Stimulated activated CD8-positive, alpha-beta memory T cell treated with anti-CD3 and anti-CD28 coated beads, Interleukin-15, amount 100 ng/mL, for 1 hour (primary cell): ENCODE measurements at regions not wholly inside any gene's neighbourhood (a gene's known extent, or its start where the extent isn't known, plus 50 kb on each side); places are given as distances from the start of the nearest gene placed in this dataset.

Experiments used
- DNase-seq: peaks from one replicate; pipeline ENCODE4 v3.0.0-alpha.2; 2020; ENCODE audit warnings: low read depth

DNA sequence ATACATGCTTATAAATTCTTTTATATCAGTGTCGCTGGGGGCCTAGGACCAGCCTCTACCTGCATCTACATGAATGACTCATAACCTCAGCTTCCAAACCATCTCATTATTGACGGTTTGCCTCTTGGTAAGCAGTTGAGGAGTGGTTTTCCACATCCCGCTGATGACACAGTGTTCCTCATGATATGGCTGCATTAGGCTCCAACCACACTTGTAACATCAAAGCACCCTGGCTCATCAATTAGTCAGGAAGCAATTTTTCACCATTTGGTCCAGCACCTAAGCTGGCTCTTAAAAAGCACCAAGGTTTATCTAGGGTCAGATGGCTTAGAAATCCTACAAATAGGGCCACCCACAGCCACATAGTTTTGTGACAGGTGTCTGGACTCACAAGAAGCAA is 402.4 kb downstream of the ARHGEF28 start:
- DNase-seq: no peak

DNA sequence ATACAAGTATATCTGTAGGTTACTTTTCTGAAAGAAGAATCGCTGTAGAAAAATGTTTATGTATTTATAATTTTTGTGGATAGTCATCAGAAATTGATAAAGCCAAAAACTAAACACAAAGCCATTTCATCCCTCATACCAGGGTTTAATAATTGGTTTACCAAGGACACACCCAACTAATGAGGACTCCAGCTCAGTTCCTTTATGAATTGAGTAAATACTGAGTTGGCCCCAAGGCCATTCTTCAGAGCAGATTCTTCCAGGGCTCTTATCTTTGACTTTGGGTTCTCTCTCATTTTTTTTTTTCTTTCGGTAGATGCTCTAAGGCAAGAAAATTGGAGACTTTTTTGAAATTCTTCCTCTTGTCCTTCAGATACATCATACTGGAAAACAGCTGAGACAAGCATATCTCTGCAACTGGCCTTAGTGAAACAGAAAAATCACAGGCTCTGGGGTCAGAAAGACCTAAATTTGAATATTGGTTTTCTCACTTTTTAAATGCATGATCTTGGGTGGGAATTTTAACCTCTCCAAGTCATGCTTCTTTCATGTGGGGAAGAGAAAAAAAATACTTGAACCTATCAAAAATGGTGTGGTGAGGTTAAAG is 401.8 kb downstream of the ARHGEF28 start:
- DNase-seq: no peak

DNA sequence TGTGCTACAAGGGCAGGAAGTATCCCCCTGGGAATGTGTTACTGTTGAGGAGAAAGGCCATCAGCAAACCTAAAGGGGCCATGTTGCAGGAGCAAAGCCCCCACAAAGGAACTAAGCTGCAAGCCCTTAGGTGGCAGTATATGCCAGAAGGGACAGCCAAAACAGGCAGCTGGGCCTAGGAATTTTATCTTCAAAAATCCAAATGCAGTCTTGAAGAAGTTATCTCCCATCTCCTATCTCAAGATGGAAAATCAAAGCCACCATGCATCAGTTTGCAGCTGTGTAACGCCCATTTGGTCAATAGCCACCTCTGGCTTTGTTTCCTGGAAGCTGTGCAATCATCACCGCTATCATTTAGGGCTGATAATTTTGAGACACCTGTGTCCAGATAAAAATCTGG is 400.3 kb downstream of the ARHGEF28 start:
- no peak for DNase-seq

DNA sequence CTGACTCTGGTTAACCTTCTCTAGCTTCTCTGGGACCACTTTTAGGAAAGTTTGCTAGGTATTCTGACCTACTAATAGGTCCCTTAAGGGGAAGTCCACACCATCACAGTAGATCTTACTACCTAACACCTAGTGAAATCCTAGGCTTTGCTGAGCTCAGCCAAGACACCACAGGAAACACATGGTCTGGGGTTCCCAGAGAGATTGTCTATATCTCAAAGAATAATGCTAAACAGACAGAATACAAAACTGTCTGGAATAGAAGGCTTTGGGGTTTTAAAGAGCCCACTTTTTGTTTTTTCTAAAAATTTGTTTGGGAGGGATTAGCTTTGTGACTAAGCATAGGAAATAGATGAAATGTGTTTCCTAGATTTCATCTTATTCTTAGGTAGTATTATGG is 395.1 kb downstream of the ARHGEF28 start:
- DNase-seq: no peak

DNA sequence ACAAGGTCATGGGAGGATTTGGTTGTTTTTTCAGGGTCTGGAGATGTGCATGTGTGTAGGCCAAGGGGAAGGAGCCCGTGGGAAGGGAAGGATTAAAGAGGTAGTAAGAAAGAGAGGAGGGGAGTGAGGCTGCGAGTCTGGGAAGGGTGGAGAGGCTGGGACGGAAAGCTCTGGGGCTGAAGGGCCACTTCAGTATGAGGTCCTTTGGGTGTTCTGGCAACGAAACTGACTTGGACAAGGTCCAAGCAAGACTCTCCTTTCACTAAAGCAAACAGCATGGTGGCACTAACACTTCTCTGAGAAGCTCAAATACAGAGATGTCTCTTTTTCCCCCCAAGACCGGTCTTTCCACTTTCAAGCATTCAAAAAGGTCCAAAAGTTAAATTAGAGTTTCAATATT is 394.5 kb downstream of the ARHGEF28 start:
- no peak for DNase-seq

DNA sequence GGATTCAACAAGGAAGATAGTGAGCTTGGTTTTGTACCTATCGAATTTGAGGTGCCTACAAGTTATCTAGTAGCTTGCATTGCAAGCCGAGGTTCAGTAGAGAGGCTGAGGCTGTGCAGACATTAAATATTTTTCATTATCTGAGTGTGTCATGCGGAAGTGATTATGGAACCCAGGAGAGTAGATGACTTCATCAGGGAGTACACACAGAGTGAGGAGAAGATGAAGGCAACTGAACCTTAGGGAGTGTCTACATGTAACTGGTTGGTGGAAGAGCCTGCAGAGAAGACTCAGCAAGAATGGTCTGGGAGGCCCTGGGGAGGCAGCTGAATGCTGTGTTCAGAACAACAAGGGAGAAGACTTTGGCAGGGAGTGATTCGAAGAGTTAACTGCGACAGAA is 393.9 kb downstream of the ARHGEF28 start:
- DNase-seq: no peak

DNA sequence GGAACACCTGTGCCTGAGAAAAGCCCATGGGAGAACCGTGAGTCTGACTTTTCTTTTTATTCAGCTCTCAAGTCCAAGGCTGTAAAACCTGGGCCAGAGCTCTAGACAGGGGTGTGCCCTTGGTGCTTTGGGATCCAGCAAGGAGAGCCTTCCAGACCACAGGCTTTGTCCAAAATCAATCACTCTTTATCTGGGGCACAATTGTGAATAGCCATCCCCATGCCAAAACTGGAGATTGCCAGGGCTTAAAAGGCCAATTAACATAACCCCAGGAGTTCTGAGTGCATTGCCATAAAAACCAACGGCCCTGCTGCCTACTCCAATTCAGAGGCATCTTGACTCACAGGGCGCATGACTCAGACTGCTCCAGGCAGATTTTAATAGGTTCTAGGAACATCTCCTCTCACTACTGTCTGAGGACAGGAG is 391.8 kb downstream of the ARHGEF28 start:
- no peak for DNase-seq

DNA sequence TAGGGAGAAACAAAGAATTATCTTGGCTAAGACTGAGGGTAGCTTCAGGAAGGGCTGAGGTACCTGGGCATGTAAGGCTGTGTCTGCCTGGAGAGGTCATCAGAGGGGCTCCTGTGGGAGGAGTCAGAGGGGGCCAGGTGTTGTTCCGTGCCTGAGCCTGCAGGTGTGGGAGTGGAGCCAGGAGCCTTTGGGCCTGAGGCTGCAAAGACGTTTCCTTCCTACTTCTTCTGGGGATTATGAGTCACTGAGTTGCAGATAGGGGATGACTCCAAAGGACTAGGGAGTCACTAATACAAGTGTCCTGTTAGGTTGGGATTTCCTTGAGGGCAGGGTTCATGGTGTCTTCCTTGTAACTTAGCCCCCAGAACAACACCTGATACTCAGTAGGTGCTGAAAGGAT is 391.1 kb downstream of the ARHGEF28 start:
- no peak for DNase-seq

DNA sequence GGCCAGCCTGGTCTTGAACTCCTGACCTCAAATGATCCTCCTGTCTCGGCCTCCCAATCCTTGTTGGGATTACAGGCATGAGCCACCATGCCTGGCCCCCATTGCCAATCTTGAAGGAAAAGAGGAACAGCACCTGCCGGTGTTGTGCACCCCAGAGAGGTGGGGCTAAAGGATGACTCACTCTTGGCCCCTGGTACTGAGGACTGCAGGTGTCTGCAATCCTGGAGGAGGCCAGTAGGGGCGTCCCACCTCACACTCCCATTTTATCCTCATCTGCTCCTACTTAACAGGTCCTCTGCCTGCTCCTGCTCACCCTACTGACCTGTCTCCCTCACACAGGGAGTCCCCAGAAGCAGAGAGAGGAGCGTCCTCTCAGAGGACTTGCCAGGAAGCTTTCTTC is 390.4 kb downstream of the ARHGEF28 start:
- no peak for DNase-seq

DNA sequence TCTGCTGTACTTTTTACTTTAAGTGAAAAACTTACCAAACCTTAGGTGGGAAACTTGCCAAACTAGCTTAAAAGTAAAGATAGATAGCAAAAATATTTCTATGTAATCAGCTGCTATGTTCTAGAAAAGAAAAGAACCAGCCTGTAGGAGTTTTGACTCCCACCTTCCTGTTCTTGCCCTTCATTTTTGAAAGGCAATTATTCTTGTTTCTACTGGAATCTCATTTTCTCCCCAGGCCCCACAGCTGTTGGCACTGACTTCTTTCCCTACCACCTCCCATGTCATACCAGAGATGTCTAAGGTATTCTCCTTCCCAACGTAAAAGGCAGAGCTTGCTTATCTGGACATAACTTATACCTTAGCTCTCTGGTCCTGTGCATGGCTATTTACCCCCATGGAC is 389.7 kb downstream of the ARHGEF28 start:
- no peak for DNase-seq

DNA sequence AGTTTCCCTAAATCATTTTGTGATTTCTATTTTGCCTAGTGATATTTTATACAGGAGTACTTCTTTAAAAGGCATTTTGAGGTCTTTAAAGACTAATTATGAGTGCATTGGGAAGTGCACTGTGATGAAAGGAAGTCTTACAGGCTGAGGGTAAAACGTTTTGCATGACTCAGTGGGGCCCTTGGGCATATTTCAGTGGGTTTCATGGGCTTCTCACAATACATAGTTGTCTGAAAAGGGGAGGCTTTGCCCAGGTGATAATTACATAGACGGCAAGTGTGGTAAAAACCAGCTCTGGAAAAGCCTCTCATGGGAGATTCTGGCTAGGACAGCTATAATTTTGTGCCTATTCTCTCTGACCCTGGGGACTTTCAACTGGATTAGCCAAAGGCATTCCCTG is 387.2 kb downstream of the ARHGEF28 start:
- no peak for DNase-seq

DNA sequence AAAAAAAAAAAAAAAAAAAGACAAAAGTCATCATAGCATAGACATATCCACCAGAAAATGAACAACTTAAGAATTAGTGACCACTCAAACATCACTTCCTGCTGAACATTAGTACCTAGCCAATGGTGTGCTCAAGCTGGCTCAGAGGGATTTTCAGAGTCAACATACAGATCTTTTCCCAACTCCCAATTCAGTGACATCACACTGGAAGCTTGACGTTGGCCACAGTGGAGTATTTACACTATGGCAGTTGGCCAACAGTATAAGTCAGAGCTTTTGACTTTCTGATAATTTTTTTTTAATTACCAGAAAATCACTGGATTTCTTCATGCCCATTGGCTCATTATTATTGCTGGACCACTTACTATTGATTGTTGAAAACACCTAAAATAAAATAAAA is 383.5 kb downstream of the ARHGEF28 start:
- DNase-seq: no peak

DNA sequence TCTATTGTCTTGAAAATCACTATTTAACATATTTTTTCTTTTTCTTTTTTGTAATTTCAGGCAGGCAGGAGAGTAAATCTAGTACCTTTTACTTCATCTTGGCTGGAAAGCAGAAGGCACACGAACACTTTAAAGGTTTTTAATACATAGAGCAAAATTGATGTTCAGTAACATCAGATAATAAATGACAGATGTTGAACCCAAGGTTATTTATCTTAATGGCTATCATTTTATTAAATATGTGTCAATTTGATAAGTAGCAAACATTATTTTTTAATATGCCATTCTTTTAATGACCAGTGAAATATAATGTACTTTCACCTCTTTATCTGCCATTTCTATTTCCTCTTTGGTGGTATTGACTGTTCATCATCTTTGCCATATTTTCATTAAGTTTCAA is 381.2 kb downstream of the ARHGEF28 start:
- no peak for DNase-seq

DNA sequence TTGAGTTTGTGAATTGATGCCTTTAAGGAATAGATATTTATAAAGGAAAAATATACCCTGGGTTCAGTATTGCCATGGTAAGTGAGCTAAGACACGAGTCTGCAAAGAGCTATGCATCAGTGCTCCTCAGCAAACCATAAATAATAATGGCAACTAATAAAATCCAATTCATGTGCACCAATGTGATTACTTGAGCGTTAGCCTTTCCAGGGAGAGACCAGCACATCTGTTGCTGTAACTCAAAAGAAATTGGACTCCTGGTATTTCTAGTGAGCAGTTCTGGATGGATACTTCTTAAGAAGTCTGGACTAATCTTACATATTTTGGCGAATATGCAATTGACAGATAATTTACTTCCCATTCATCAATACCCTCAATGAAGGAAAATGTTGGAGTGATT is 373.3 kb downstream of the ARHGEF28 start:
- DNase-seq: no peak

DNA sequence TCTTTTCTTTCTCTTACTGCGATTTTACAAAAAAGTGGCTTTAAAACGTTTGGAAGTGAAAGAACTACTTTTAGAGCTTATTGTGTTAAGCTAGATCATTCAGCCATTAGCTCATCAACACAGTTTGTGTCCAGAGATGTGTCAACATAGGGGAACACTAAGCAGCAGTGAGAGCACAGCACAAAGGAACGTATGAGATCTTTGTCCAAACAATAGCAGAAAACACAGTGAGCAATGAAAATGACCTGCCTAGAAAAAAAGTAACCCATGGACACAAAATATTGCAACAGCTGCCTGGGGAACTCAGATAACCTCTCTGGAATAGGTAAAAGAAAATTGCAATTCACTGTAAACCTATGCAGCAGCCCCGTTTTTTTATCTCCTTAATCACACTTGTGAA is 372.5 kb downstream of the ARHGEF28 start:
- no peak for DNase-seq

DNA sequence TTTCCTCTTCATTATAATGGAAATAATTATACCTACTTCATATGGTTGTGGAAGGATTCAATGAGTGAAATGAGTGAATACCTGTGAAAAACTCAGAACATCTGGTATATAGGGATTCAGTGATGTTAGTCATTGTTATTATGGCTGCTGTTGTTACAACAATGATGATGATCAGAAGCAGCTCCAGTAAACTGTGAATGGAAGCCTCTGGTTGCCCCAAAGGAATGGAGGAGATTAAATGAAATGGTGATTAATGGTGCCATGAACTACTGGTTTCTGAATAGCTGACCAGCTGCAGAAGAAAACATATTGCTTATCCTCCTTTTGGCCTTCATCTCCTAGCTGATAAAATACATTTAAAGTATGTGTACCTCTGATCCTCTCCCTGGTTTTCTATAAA is 372.0 kb downstream of the ARHGEF28 start:
- DNase-seq: no peak

DNA sequence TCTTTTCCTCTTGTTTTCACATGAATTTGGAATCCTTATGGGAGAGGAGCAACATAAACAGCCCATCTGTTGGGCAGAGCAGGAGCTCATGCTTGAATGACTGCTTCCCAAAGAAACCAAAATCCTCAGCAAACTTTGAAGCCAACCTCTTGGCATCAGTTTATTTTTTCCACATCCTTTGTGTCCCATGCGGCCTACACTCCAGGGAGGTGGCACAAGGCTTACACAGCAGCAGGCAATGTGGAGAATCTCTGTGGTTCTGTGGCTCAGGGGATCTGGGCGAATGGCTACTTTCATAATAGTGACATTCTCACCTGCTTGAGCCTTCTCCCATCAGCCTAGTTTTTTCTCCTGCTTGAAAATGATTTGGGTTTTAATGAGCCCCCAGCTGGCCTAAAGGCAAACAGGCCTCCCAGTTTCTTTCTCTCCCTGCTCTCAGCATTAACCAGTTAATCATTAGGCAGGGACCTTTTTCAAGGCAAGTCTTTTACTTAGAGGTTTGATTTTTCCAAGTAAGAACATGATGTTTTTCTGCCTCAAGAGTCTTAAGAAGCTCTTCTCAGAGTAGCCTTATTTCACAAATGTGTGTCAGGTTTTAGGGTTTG is 370.3 kb downstream of the ARHGEF28 start:
- no peak for DNase-seq

DNA sequence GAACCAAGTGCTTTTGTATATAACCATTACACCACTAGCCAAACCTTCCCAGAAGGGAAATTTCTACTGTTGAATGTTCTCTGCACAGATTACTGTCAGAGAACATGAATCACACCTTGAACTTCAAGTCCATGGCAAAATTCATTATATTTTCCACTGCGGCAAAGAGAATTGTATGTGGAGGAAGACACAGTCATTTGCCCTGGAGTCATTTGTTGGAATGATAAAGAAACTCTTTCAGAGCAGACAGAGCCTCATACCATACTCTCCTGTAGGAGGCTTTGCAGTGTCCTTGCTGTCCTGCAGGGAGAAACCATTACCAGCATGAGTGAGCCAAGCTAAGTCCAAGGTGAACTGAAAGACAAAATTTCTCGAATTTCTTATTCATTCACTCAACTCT is 369.0 kb downstream of the ARHGEF28 start:
- no peak for DNase-seq
